Kidney (tissue), 13 donors: ENCODE measurements at regions not wholly inside any gene's neighbourhood (a gene's known extent, or its start where the extent isn't known, plus 50 kb on each side); places are given as distances from the start of the nearest gene placed in this dataset.

ENCODE experiments used
- DNase-seq, 5 donors: peaks; one replicate each; pipeline ENCODE4 v3.0.0-alpha.2; 2013 to 2020
- FAIRE-seq: peaks from 2 replicates; lab custom pipeline; 2012; peaks lifted over from hg19 to GRCh38; lab: Jason Lieb, UNC
- H3K27ac ChIP-seq, 2 donors: one replicate each; pipeline ENCODE4 v1.7.0; 2013; ENCODE audit warnings: low read depth in 2 of 2, low read length in 2 of 2, inconsistent platforms in 1 of 2
- H3K27me3 ChIP-seq: one replicate; pipeline ENCODE4 v1.7.1; 2013; ENCODE audit warnings: low read length, inconsistent platforms; ENCODE audit not compliant: control insufficient read depth, insufficient read depth
- H3K36me3 ChIP-seq, 3 donors: one replicate each; pipeline versions ENCODE4 v1.7.0 to v1.7.1; 2013; ENCODE audit warnings: low read length in 3 of 3, control low read depth in 1 of 3, inconsistent platforms in 1 of 3; ENCODE audit not compliant: insufficient read depth in 3 of 3, control insufficient read depth in 2 of 3
- H3K4me1 ChIP-seq, 3 donors: one replicate each; pipeline versions ENCODE4 v1.7.0 to v1.7.1; 2013; ENCODE audit warnings: low read length in 3 of 3, inconsistent platforms in 1 of 3, low read depth in 1 of 3; ENCODE audit not compliant: control insufficient read depth in 2 of 3, insufficient read depth in 2 of 3
- H3K4me3 ChIP-seq, 3 donors: one replicate each; pipeline versions ENCODE4 v1.7.0 to v1.8.1; 2013; ENCODE audit warnings: low read length in 3 of 3, control low read depth in 1 of 3, inconsistent platforms in 1 of 3
- H3K9ac ChIP-seq, 3 donors: one replicate each; pipeline versions ENCODE4 v1.7.0 to v1.7.1; 2013; ENCODE audit warnings: low read length in 3 of 3, control low read depth in 1 of 3, inconsistent platforms in 1 of 3
- H3K9me3 ChIP-seq, 3 donors: one replicate each; pipeline versions ENCODE4 v1.7.0 to v1.7.1; 2013; ENCODE audit warnings: low read length in 3 of 3, control low read depth in 1 of 3, inconsistent platforms in 1 of 3; ENCODE audit not compliant: control insufficient read depth in 2 of 3, insufficient read depth in 1 of 3
- intact Hi-C: fragments of 100-400 bp; cut with DNase I; formaldehyde crosslinking; loops from one replicate; pipeline ENCODE4 v1.11.1; 2022
- TF ChIP-seq, protein P1 (sequence below): IDR thresholded peaks from 3 replicates; pipeline ENCODE4 v1.5.1; 2012; ENCODE audit warnings: mild to moderate bottlenecking, moderate library complexity, borderline replicate concordance; ENCODE audit not compliant: insufficient read depth; ENCODE audit errors: extremely low read depth
- donor health status: control.
- donor health status: control.
- donor health status: control.
- donor health status: control.
- donor health status: control.
- donor health status: DM: yes; HTN: yes; CAD: no.
- donor health status: Normal renal cell carcinoma (clear cell type).

DNA sequence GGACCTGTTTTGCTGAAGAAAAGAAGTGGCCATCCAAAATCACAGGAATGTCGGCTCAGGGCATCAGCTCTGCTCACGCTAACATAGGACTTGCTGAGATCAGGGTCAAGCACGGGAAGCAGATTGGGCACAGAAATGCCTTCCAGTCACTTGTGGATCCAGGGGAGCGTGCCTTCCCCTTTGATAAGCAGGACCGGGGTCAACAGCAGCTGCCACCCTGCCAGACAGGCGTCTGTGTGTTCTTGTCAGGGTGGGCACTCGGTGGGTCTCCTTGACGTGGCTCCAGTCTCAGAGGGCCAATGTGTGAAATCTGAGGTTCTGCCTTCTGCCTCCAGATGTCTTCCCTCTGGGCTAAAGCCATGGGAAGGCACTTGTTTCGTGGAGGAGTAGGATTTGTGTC lies 313.7 kb upstream of the IRX4 start:
- Histone ChIP-seq H3K36me3 (no peaks in the 10 kb centered on the region), H3K4me3 (no peak overlapping the region), H3K4me1 (no peaks in the 10 kb centered on the region), H3K27me3 (peaks cover 12% of the 10 kb centered on the region), H3K9ac (no peak overlapping the region), H3K27ac (no peak overlapping the region), H3K9me3 (peaks cover 0 to 11% (median 0%) of the 10 kb centered on the region in 3 donors)
- DNase-seq (no peak), FAIRE-seq (no peak)
- TF ChIP-seq, protein P1, sequence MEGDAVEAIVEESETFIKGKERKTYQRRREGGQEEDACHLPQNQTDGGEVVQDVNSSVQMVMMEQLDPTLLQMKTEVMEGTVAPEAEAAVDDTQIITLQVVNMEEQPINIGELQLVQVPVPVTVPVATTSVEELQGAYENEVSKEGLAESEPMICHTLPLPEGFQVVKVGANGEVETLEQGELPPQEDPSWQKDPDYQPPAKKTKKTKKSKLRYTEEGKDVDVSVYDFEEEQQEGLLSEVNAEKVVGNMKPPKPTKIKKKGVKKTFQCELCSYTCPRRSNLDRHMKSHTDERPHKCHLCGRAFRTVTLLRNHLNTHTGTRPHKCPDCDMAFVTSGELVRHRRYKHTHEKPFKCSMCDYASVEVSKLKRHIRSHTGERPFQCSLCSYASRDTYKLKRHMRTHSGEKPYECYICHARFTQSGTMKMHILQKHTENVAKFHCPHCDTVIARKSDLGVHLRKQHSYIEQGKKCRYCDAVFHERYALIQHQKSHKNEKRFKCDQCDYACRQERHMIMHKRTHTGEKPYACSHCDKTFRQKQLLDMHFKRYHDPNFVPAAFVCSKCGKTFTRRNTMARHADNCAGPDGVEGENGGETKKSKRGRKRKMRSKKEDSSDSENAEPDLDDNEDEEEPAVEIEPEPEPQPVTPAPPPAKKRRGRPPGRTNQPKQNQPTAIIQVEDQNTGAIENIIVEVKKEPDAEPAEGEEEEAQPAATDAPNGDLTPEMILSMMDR: no peak
- intact Hi-C loops: no loop called here

DNA sequence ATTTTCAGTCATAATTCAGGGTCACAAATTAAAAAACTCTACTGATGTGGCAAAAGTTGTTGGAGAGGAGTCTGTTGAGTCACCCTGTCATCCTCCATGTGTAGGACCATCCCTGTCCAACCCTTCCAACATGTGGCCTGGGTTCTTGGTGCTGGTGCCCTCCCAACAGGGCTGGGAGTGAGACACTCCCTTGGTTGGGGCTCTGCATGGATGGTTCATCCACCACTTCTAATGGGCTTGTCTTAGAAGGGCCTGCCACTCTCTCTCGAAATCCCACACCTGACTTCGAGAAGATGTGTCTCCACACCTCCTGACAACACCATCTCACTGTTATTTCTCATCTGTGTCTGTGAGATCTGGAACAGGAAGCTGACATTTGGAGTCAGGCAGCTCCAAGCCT lies 312.2 kb upstream of the IRX4 start:
- DNase-seq (no peak), FAIRE-seq (no peak)
- H3K27ac ChIP-seq: no peak overlapping the region
- peaks cover 11% of the 10 kb centered on the region for H3K27me3 ChIP-seq
- no peak overlapping the region for H3K9ac ChIP-seq
- intact Hi-C loops: no loop called here
- H3K36me3 ChIP-seq: no peaks in the 10 kb centered on the region
- peaks cover 0 to 11% (median 0%) of the 10 kb centered on the region in 3 donors for H3K9me3 ChIP-seq
- TF ChIP-seq, protein P1: no peak
- no peak overlapping the region for H3K4me3 ChIP-seq
- no peaks in the 10 kb centered on the region for H3K4me1 ChIP-seq

DNA sequence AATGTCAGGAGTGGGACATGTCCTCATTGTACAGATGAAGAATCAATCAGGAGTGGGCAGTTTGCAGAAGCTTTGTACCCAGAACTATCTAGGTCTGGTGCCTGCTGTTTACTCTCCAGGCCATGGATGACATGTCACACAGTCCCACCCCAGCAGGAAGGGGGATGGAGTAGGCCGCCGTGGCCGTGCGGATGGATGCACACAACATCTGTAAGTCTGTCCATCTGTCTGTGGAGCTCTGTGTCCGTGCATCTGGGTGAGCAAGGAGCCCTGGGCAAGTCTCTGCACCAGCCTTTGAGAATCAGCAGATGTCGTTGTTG lies 311.5 kb upstream of the IRX4 start:
- Histone ChIP-seq H3K4me1 (no peaks in the 10 kb centered on the region), H3K27me3 (peaks cover 11% of the 10 kb centered on the region), H3K27ac (no peak overlapping the region), H3K9ac (no peak overlapping the region), H3K4me3 (no peak overlapping the region), H3K9me3 (peaks cover 0 to 11% (median 0%) of the 10 kb centered on the region in 3 donors), H3K36me3 (no peaks in the 10 kb centered on the region)
- TF ChIP-seq, protein P1: no peak
- DNase-seq (no peak), FAIRE-seq (no peak)
- intact Hi-C loops: no loop called here

DNA sequence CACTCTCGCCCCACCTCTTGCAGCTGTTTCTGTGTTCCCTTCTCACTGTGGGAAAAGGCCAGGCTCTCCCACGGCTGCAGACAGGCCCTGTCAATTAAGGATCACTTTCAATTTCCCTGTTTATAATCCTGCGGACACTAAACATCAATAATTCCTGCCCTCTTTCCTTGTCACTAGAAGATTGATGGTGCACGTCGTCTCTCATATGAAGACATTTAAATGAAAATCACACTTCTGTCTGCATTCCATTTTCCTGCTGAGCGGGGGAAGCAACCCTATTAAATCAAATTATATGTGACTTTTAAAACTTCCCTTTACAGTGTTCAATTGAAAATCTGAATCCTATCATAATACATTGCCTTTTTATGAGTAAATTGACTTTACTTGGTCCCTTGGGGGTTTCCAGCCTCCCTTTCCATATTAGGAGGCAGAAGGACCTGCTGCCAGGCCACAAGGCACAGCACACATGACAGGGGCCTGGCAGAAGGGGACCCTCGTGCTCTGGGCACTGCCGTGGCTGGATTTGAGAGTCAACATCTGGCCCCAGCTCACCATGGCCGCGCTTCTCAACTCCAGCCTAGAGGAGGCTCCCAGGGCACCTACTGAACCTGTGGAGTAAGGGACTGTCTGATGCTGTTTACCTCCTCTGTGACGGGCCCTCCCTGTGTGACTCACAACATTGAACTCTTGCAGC lies 311.0 kb upstream of the IRX4 start:
- H3K27ac ChIP-seq: no peak overlapping the region
- no peaks in the 10 kb centered on the region for H3K36me3 ChIP-seq
- H3K9me3 ChIP-seq: peaks cover 0 to 11% (median 0%) of the 10 kb centered on the region in 3 donors
- peaks cover 11% of the 10 kb centered on the region for H3K27me3 ChIP-seq
- no peak overlapping the region for H3K9ac ChIP-seq
- H3K4me3 ChIP-seq: no peak overlapping the region
- no peaks in the 10 kb centered on the region for H3K4me1 ChIP-seq
- peak in 1 of 5 donors; percentile 7 for DNase-seq
- intact Hi-C loops: no loop called here
- TF ChIP-seq, protein P1: no peak
- no peak for FAIRE-seq
